ENCODE measurements at regions not wholly inside any gene's neighbourhood (a gene's known extent, or its start where the extent isn't known, plus 50 kb on each side); places are given as distances from the start of the nearest gene placed in this dataset.

- TF ChIP-seq CTCF (IDR thresholded peaks at IDR 0.05; ENCODE audit: extremely low read depth in 1 of 2, insufficient read depth in 1 of 2, low read depth in 1 of 2, low read length in 2 of 2) (no peak), POLR2AphosphoS5 (IDR thresholded peaks at IDR 0.05; ENCODE audit: insufficient read depth, low read depth, low read length) (no peak), POLR2A (IDR thresholded peaks at IDR 0.05; ENCODE audit: low read depth, low read length) (no peak), MYC (IDR thresholded peaks at IDR 0.05; ENCODE audit: low read depth, low read length) (no peak), EZH2 (IDR thresholded peaks at IDR 0.05; ENCODE audit: borderline replicate concordance, low read depth, low read length, severe bottlenecking) (no peak), MAX (IDR thresholded peaks at IDR 0.05; ENCODE audit: insufficient read depth, insufficient read length) (no peak), JUN (IDR thresholded peaks at IDR 0.05; ENCODE audit: borderline replicate concordance, insufficient read depth, insufficient read length, low read depth) (no peak)
Observed at GRCh38 chr9:20083390-20083789, 294.6 kb upstream of the SLC24A2 start.

All from endothelial cell of umbilical vein (primary cell).